ENCODE measurements at regions not wholly inside any gene's neighbourhood (a gene's known extent, or its start where the extent isn't known, plus 50 kb on each side); places are given as distances from the start of the nearest gene placed in this dataset.

DNA sequence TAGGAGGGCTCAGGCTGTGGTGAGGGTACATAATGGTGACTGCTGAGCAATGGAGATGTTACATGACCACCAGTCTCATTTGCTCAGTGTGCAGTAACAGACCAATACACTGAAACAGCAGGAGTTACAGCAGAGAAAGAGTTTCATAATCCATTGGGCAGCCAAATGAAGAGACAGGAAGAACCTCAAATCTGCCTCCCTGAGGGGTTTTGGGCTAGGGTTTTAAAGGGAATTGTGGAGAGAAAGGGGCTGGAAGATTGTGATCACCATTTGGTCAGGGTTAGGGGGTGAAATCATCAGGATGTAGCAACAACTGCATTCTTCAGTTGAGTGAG, 838.3 kb downstream of the GRID1 start:
- in situ Hi-C loops (cut with HindIII; ENCODE audit: low sequenced_read_pairs): no loop called here
- no peak for TF ChIP-seq CTCF (IDR thresholded peaks at IDR 0.05; ENCODE audit: low read depth, low read length, missing control alignments)
- no peak overlapping the region for H3K4me3 ChIP-seq (ENCODE audit: low read depth, low read length)
- no peak for DNase-seq (ENCODE audit: low read depth)

DNA sequence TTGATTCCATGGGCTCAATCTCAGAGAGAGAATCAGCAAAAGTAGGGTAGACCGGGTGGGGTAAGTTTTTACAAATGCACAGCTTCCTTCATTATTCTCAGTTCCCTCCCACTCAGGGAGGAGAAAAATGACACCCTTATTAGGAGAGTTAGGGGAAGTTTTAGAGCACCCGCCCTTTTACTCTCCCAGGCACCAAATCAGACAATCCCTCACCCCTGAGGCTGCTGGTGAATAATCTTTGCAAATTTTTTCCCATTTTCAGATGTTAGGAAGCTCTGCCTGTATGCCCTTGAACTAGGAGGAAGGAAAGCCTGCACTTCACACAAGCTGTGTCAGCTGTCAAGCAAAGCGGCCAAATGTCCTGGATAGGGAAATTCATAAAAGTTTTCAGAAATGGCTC, 834.9 kb downstream of the GRID1 start:
- DNase-seq (ENCODE audit: low read depth): no peak
- in situ Hi-C loops (cut with HindIII; ENCODE audit: low sequenced_read_pairs): no loop called here
- TF ChIP-seq CTCF (IDR thresholded peaks at IDR 0.05; ENCODE audit: low read depth, low read length, missing control alignments): no peak
- no peak overlapping the region for H3K4me3 ChIP-seq (ENCODE audit: low read depth, low read length)

- no peak for TF ChIP-seq CTCF (IDR thresholded peaks at IDR 0.05; ENCODE audit: low read depth, low read length, missing control alignments)
- DNase-seq (ENCODE audit: low read depth): no peak
- in situ Hi-C loops (cut with HindIII; ENCODE audit: low sequenced_read_pairs): no loop called here
- no peak overlapping the region for H3K4me3 ChIP-seq (ENCODE audit: low read depth, low read length)
These were observed 833.8 kb downstream of the GRID1 start for GRCh38 chr10:85532773-85533172.

- TF ChIP-seq CTCF (IDR thresholded peaks at IDR 0.05; ENCODE audit: low read depth, low read length, missing control alignments): no peak
- no peak for DNase-seq (ENCODE audit: low read depth)
- H3K4me3 ChIP-seq (ENCODE audit: low read depth, low read length): no peak overlapping the region
- in situ Hi-C loops (cut with HindIII; ENCODE audit: low sequenced_read_pairs): no loop called here
These were observed 830.7 kb downstream of the GRID1 start for GRCh38 chr10:85535926-85536325.

- TF ChIP-seq CTCF (IDR thresholded peaks at IDR 0.05; ENCODE audit: low read depth, low read length, missing control alignments): no peak
- no peak for DNase-seq (ENCODE audit: low read depth)
- in situ Hi-C loops (cut with HindIII; ENCODE audit: low sequenced_read_pairs): no loop called here
- H3K4me3 ChIP-seq (ENCODE audit: low read depth, low read length): no peak overlapping the region
These were observed 829.0 kb downstream of the GRID1 start for GRCh38 chr10:85537561-85537960.

DNA sequence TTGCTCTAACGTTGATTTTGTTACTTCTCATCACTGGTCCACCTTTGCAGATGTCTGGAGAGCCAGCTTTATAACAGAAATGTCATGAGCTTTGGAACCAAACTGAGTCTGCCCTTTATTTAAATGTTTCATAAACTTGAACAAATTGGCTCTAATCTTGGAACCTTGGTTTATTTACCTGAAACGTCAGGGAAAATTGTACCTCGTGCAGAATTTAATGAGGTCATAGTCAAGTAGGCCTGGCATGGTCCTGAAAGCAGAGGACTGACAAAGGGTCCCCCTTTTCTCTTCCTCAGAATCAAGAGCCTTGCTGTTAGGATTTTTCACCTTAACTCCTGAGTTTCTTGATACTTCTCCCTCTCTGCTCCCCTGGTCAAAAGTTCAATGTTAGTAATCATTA, 828.0 kb downstream of the GRID1 start:
- no peak overlapping the region for H3K4me3 ChIP-seq (ENCODE audit: low read depth, low read length)
- DNase-seq (ENCODE audit: low read depth): no peak
- TF ChIP-seq CTCF (IDR thresholded peaks at IDR 0.05; ENCODE audit: low read depth, low read length, missing control alignments): no peak
- in situ Hi-C loops (cut with HindIII; ENCODE audit: low sequenced_read_pairs): no loop called here

DNA sequence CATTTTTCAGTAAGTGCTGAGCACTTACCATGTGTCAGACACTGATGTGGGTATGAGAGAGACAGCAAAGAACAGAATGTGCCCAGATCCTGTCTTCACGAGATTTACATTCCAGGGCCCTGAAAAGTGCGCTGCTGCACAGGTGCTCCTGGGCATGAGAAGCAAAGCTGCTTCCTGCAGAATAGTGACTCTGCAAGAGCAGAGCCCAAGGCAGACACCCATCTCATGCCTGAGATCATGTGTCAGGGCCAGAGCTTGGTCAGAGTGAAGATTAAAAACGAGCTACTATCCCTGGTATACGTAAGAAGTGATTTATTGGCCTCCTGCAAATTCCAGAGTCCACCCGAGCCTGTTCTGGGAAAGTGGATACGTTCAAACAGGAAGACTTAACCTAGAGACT, 824.4 kb downstream of the GRID1 start:
- in situ Hi-C loops (cut with HindIII; ENCODE audit: low sequenced_read_pairs): no loop called here
- H3K4me3 ChIP-seq (ENCODE audit: low read depth, low read length): no peak overlapping the region
- TF ChIP-seq CTCF (IDR thresholded peaks at IDR 0.05; ENCODE audit: low read depth, low read length, missing control alignments): no peak
- DNase-seq (ENCODE audit: low read depth): no peak

All from astrocyte of the cerebellum (primary cell).